ENCODE measurements at regions not wholly inside any gene's neighbourhood (a gene's known extent, or its start where the extent isn't known, plus 50 kb on each side); places are given as distances from the start of the nearest gene placed in this dataset.
"Not testable (repeated sequence)": the region's sequence is repeated elsewhere in the genome, so short reads cannot be mapped to it uniquely, and the experiment has no call there.

DNA sequence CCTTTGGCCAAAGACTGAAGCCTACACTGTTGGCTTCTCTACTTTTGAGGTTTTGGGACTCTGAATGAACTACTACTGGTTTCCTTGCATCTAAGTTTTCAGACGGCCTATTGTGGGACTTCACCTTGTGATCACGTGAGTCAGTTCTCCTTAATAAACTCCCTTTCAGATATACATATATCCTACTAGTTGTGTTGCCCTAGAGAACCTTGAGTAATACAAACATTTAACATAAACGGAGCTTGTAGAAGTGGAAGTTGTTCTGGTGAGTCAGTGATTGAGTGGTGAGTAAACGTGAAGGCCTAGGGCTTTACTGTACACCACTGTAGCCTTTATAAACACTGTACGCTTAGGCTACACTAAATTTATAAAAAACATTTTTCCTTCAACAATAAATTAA lies 107.2 kb upstream of the CDH2 start:
- H3K27me3 Mint-ChIP-seq = no peaks in the 10 kb centered on the region
- H3K9me3 Mint-ChIP-seq = peaks cover 0 to 3% of the 10 kb centered on the region in 2 donors
- no peak overlapping the region for H3K4me3 Mint-ChIP-seq
- no peak for ATAC-seq (replicated peaks)
- no peak for DNase-seq
- no peak overlapping the region for H3K27ac Mint-ChIP-seq
- no peaks in the 10 kb centered on the region for H3K4me1 Mint-ChIP-seq (ENCODE audit: low read depth in 2 of 2)
- H3K36me3 Mint-ChIP-seq (ENCODE audit: insufficient read depth) = no peaks in the 10 kb centered on the region

DNA sequence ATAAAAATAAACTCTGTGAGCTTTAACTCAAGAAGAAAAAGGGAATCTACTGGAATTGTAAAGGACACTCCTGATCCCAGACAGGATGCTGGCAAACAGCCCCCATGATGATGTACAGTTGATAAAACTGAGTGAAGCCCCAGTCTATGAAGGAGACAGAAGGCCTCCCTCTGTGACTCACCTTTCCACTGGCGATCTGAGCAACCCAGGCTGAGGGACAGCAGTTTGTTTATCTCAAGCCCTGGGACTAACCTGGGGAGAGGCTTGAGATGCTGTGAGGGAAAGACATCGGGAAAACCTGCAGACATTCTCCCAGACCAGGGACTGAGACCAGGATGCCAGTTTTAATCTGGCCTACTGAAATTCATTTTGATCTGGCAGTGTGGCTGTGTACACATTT lies 104.5 kb upstream of the CDH2 start:
- DNase-seq = no peak
- Mint-ChIP-seq H3K4me1 (ENCODE audit: low read depth in 2 of 2) (no peaks in the 10 kb centered on the region), H3K27me3 (no peaks in the 10 kb centered on the region), H3K27ac (no peak overlapping the region), H3K36me3 (ENCODE audit: insufficient read depth) (no peaks in the 10 kb centered on the region), H3K9me3 (peaks cover 6 to 15% of the 10 kb centered on the region in 2 donors), H3K4me3 (no peak overlapping the region)
- ATAC-seq (replicated peaks) = no peak

DNA sequence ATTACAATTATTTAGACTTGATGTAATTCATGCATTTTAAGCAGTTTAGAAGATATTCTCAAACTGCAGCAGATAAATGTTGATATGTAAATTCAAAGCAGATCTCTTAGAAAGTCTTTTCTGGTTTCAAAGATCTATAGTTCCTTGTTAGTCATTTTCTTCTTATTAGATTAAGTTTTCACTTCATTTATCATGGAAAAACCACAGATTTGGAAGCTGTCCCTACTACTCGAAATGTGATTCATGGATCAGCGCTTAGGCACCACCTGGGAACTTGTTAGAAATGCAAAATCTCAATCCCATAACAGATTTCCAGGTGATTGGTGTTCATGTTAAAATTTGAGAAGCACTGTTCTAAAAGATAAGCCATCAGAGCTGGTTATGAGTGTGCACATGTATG lies 92.8 kb upstream of the CDH2 start:
- ATAC-seq (replicated peaks) (no peak), DNase-seq (no peak)
- peaks cover 0 to 4% of the 10 kb centered on the region in 2 donors for H3K9me3 Mint-ChIP-seq
- no peaks in the 10 kb centered on the region for H3K27me3 Mint-ChIP-seq
- no peak overlapping the region for H3K27ac Mint-ChIP-seq
- H3K36me3 Mint-ChIP-seq (ENCODE audit: insufficient read depth) = no peaks in the 10 kb centered on the region
- H3K4me3 Mint-ChIP-seq = no peak overlapping the region
- no peaks in the 10 kb centered on the region for H3K4me1 Mint-ChIP-seq (ENCODE audit: low read depth in 2 of 2)

GRCh38 chr18:28267878-28268625 lies 91.1 kb upstream of the CDH2 start:
- ATAC-seq (replicated peaks) (no peak), DNase-seq (no peak)
- H3K36me3 Mint-ChIP-seq (ENCODE audit: insufficient read depth) = no peaks in the 10 kb centered on the region
- H3K27me3 Mint-ChIP-seq = no peaks in the 10 kb centered on the region
- peaks cover 0 to 4% of the 10 kb centered on the region in 2 donors for H3K9me3 Mint-ChIP-seq
- H3K4me1 Mint-ChIP-seq (ENCODE audit: low read depth in 2 of 2) = no peaks in the 10 kb centered on the region
- no peak overlapping the region for H3K27ac Mint-ChIP-seq
- H3K4me3 Mint-ChIP-seq = no peak overlapping the region

- no peak for DNase-seq
- Mint-ChIP-seq H3K4me3 (no peak overlapping the region), H3K27me3 (no peaks in the 10 kb centered on the region), H3K36me3 (ENCODE audit: insufficient read depth) (no peaks in the 10 kb centered on the region), H3K4me1 (ENCODE audit: low read depth in 2 of 2) (no peaks in the 10 kb centered on the region), H3K9me3 (peaks cover 0 to 4% of the 10 kb centered on the region in 2 donors), H3K27ac (no peak overlapping the region)
- ATAC-seq (replicated peaks) = no peak
These were observed 90.3 kb upstream of the CDH2 start for GRCh38 chr18:28267276-28267675.

DNA sequence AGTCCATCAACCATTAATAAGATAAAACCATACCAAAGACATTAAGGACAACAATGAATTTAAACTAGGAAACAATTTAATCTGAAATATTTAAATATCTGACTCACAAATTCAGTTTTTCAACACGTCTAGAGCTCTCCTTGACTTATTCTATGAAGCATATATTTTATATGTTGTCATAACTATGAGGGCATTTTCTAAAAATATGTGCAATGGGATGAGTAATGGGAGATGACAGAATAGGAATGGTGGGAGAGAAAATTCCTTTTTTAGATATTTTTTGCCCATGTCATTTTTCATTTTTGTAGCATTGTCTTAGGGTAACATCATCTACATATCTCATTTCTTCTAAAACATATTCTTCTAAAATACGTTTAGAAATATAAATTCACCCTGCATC lies 79.2 kb upstream of the CDH2 start:
- Mint-ChIP-seq H3K36me3 (ENCODE audit: insufficient read depth) (no peaks in the 10 kb centered on the region), H3K27ac (no peak overlapping the region), H3K9me3 (peaks cover 4 to 7% of the 10 kb centered on the region in 2 donors), H3K4me3 (no peak overlapping the region), H3K4me1 (ENCODE audit: low read depth in 2 of 2) (no peaks in the 10 kb centered on the region), H3K27me3 (no peaks in the 10 kb centered on the region)
- no peak for DNase-seq
- no peak for ATAC-seq (replicated peaks)

DNA sequence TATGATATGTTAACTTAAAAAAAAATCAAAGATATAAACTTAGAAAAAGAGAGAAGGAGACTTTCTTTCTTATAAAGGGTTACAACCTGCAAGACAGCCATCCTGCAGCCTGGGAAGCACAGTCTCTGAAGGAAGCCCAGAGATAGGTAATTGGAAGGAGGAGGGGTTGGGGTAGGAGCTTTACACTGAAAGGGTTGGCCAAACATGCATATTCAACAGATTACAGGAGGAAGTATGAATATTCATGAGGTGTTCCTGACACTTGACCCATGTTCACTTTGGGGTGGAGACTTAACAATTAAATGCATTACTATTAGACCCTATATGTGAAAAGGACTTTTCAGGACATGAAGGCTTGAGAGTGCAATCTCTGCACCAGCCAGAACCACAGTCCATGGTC lies 71.7 kb upstream of the CDH2 start:
- H3K9me3 Mint-ChIP-seq = peaks cover 12 to 14% of the 10 kb centered on the region in 2 donors
- DNase-seq = no peak
- H3K36me3 Mint-ChIP-seq (ENCODE audit: insufficient read depth) = no peaks in the 10 kb centered on the region
- H3K4me1 Mint-ChIP-seq (ENCODE audit: low read depth in 2 of 2) = no peaks in the 10 kb centered on the region
- no peak for ATAC-seq (replicated peaks)
- no peaks in the 10 kb centered on the region for H3K27me3 Mint-ChIP-seq
- no peak overlapping the region for H3K27ac Mint-ChIP-seq
- no peak overlapping the region for H3K4me3 Mint-ChIP-seq

DNA sequence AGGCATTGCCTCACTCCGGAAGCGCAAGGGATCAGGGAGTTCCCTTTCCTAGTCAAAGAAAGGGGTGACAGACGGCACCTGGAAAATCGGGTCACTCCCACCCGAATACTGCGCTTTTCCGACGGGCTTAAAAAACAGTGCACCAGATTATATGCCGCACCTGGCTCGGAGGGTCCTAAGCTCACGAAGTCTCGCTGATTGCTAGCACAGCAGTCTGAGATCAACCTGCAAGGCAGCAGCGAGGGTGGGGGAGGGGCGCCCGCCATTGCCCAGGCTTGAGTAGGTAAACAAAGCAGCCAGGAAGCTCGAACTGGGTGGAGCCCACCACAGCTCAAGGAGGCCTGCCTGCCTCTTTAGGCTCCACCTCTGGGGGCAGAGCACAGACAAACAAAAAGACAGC lies 63.7 kb upstream of the CDH2 start:
- H3K36me3 Mint-ChIP-seq (ENCODE audit: insufficient read depth); DNase-seq; ATAC-seq (replicated peaks); H3K9me3 Mint-ChIP-seq; H3K4me3 Mint-ChIP-seq; H3K4me1 Mint-ChIP-seq (ENCODE audit: low read depth in 2 of 2); H3K27me3 Mint-ChIP-seq; H3K27ac Mint-ChIP-seq: not testable (repeated sequence)

- H3K4me1 Mint-ChIP-seq (ENCODE audit: low read depth in 2 of 2) = no peaks in the 10 kb centered on the region
- no peaks in the 10 kb centered on the region for H3K27me3 Mint-ChIP-seq
- H3K27ac Mint-ChIP-seq = no peak overlapping the region
- no peak for ATAC-seq (replicated peaks)
- H3K9me3 Mint-ChIP-seq = peaks cover 0 to 6% of the 10 kb centered on the region in 2 donors
- DNase-seq = no peak
- H3K36me3 Mint-ChIP-seq (ENCODE audit: insufficient read depth) = no peaks in the 10 kb centered on the region
- no peak overlapping the region for H3K4me3 Mint-ChIP-seq
These were observed 59.6 kb upstream of the CDH2 start for GRCh38 chr18:28236487-28236886.

All from effector memory CD8-positive, alpha-beta T cell (primary cell).